Keratinocyte (primary cell): ENCODE measurements at regions not wholly inside any gene's neighbourhood (a gene's known extent, or its start where the extent isn't known, plus 50 kb on each side); places are given as distances from the start of the nearest gene placed in this dataset.

Source experiments
- DNase-seq: peaks from one replicate; pipeline ENCODE4 v3.0.0-alpha.2; 2011; ENCODE audit warnings: low read depth, missing footprints, low spot score
- FAIRE-seq: peaks from 2 replicates; lab custom pipeline; 2011; peaks lifted over from hg19 to GRCh38; lab: Jason Lieb, UNC
- H2AFZ ChIP-seq: 2 replicates; pipeline ENCODE4 v1.6.0; 2012; ENCODE audit warnings: low read length, control low read depth, inconsistent platforms; ENCODE audit not compliant: control insufficient read depth
- H3K27ac ChIP-seq: 2 replicates; pipeline ENCODE4 v1.5.1; 2011; ENCODE audit warnings: low read length; ENCODE audit not compliant: control insufficient read depth, insufficient read depth
- H3K27me3 ChIP-seq: 3 replicates; pipeline ENCODE4 v1.6.0; 2011; ENCODE audit warnings: low read length; ENCODE audit not compliant: control insufficient read depth, insufficient read depth; ENCODE audit errors: extremely low read depth
- H3K36me3 ChIP-seq, 2 experiments: 2 replicates in 1 of 2; 3 replicates in 1 of 2; pipeline ENCODE4 v1.5.1; 2011; ENCODE audit warnings: low read length in 2 of 2, mild to moderate bottlenecking in 1 of 2; ENCODE audit not compliant: control insufficient read depth in 2 of 2, insufficient read depth in 2 of 2; ENCODE audit errors: extremely low read depth in 1 of 2
- H3K4me1 ChIP-seq: 3 replicates; pipeline ENCODE4 v1.5.1; 2011; ENCODE audit warnings: low read length; ENCODE audit not compliant: control insufficient read depth, insufficient read depth; ENCODE audit errors: extremely low read depth
- H3K4me2 ChIP-seq: 3 replicates; pipeline ENCODE4 v1.6.0; 2011; ENCODE audit warnings: low read depth, low read length; ENCODE audit not compliant: control insufficient read depth, insufficient read depth; ENCODE audit errors: extremely low read depth
- H3K4me3 ChIP-seq, 3 experiments: fragments of 200-600 bp in 1 of 3; sonication (generic) in 1 of 3; 2 replicates in 2 of 3; 3 replicates in 1 of 3; pipeline ENCODE4 v1.5.1; 2011 to 2016; ENCODE audit warnings: low read length in 3 of 3, mild to moderate bottlenecking in 3 of 3, control low read depth in 2 of 3, inconsistent platforms in 1 of 3, low read depth in 1 of 3, mixed read lengths in 1 of 3, mixed run types in 1 of 3, moderate library complexity in 1 of 3; ENCODE audit not compliant: control insufficient read depth in 2 of 3, insufficient read depth in 2 of 3; ENCODE audit errors: extremely low read depth in 1 of 3
- H3K79me2 ChIP-seq: 2 replicates; pipeline ENCODE4 v1.6.0; 2012; ENCODE audit warnings: low read length; ENCODE audit not compliant: control insufficient read depth, insufficient read depth
- H3K9ac ChIP-seq: 3 replicates; pipeline ENCODE4 v1.6.0; 2011; ENCODE audit warnings: low read length; ENCODE audit not compliant: control insufficient read depth, insufficient read depth; ENCODE audit errors: extremely low read depth
- H3K9me1 ChIP-seq: 3 replicates; pipeline ENCODE4 v1.6.0; 2011; ENCODE audit warnings: low read length; ENCODE audit not compliant: control insufficient read depth, insufficient read depth; ENCODE audit errors: extremely low read depth
- H3K9me3 ChIP-seq: 2 replicates; pipeline ENCODE4 v1.5.1; 2012; ENCODE audit warnings: low read depth, low read length; ENCODE audit not compliant: control insufficient read depth
- H4K20me1 ChIP-seq: 3 replicates; pipeline ENCODE4 v1.6.0; 2011; ENCODE audit warnings: low read length; ENCODE audit not compliant: control insufficient read depth, insufficient read depth; ENCODE audit errors: extremely low read depth
- EZH2 ChIP-seq: IDR thresholded peaks from one replicate; pipeline ENCODE4 v1.6.1; 2012; ENCODE audit warnings: inconsistent platforms, mild to moderate bottlenecking, low read length, moderate library complexity
- dilution Hi-C: fragments of 300-500 bp; cut with MboI; formaldehyde crosslinking; loops from one replicate; pipeline ENCODE4 v1.7.0; 2020; ENCODE audit warnings: low sequenced_read_pairs; ENCODE audit not compliant: extremely low pct_ligation_motif_present
- TF ChIP-seq, protein P1 (sequence below), 3 experiments: IDR thresholded peaks in 1 of 3; conservative IDR thresholded peaks in 1 of 3; optimal IDR thresholded peaks in 1 of 3; 2 replicates in 2 of 3; 3 replicates in 1 of 3; pipeline versions ENCODE3 to v1.5.1; 2011; ENCODE audit warnings: low read length in 3 of 3, mild to moderate bottlenecking in 3 of 3, moderate library complexity in 2 of 3, control low read depth in 1 of 3, inconsistent platforms in 1 of 3; ENCODE audit not compliant: insufficient read depth in 2 of 3; ENCODE audit errors: extremely low read depth in 1 of 3

- Histone ChIP-seq H3K27ac (no peak overlapping the region), H3K9me1 (no peaks in the 10 kb centered on the region), H3K79me2 (no peaks in the 10 kb centered on the region), H3K9ac (no peak overlapping the region), H3K27me3 (no peaks in the 10 kb centered on the region), H3K4me3 (no peak overlapping the region), H4K20me1 (no peaks in the 10 kb centered on the region), H2AFZ (no peak overlapping the region), H3K4me2 (no peak overlapping the region), H3K36me3 (no peaks in the 10 kb centered on the region), H3K4me1 (peaks cover 6% of the 10 kb centered on the region), H3K9me3 (no peaks in the 10 kb centered on the region)
- dilution Hi-C loops: no loop called here
- FAIRE-seq (no peak), DNase-seq (no peak)
- no peak for TF ChIP-seq EZH2
- TF ChIP-seq, protein P1, sequence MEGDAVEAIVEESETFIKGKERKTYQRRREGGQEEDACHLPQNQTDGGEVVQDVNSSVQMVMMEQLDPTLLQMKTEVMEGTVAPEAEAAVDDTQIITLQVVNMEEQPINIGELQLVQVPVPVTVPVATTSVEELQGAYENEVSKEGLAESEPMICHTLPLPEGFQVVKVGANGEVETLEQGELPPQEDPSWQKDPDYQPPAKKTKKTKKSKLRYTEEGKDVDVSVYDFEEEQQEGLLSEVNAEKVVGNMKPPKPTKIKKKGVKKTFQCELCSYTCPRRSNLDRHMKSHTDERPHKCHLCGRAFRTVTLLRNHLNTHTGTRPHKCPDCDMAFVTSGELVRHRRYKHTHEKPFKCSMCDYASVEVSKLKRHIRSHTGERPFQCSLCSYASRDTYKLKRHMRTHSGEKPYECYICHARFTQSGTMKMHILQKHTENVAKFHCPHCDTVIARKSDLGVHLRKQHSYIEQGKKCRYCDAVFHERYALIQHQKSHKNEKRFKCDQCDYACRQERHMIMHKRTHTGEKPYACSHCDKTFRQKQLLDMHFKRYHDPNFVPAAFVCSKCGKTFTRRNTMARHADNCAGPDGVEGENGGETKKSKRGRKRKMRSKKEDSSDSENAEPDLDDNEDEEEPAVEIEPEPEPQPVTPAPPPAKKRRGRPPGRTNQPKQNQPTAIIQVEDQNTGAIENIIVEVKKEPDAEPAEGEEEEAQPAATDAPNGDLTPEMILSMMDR (optimal IDR thresholded peaks at IDR 0.05 in 1 of 3, IDR thresholded peaks at IDR 0.05 in 1 of 3, conservative IDR thresholded peaks at IDR 0.05 in 1 of 3; ENCODE audit: extremely low read depth in 1 of 3, insufficient read depth in 2 of 3, low read length in 3 of 3): no peak
Measured at GRCh38 chr20:10943686-10944265, 270.0 kb upstream of the JAG1 start.

DNA sequence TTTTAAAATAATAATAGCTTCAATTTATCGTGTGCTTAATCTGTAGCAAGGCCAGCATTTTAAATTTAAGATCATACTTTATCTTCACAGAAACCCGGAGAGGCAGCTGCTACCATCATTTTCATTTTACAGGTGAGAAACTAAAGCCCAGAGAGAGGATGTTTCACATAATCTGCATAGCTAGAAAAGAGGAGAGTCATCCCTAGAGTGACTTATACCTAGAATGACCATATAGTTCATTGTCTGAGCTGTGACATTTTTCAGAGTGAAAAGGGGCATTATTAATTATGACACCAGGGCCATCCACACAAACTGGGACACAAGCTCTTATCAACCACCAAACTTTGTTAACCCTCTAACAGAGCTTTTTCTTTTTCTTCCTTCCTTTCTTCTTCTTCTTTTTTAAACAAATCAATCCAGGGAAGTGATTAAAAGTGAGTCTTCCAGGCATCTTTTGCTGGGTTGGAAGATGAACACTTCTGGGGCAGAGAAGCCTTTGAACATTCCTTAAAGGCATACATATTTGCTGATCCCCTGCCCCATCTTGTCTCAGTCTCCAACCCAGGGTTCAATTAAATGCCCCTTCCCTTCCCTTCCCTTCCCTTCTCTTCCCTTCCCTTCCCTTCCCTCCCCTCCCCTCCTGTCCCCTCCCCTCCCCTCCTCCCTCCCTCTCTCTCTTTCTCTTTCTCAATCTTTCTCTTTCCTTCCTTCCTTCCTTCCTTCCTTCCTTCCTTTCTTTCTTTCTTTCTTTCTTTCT, 272.5 kb upstream of the JAG1 start:
- H3K4me1 ChIP-seq: peaks cover 8% of the 10 kb centered on the region
- H4K20me1 ChIP-seq: no peaks in the 10 kb centered on the region
- dilution Hi-C loops: no loop called here
- no peaks in the 10 kb centered on the region for H3K9me1 ChIP-seq
- TF ChIP-seq, protein P1 (optimal IDR thresholded peaks at IDR 0.05 in 1 of 3, IDR thresholded peaks at IDR 0.05 in 1 of 3, conservative IDR thresholded peaks at IDR 0.05 in 1 of 3; ENCODE audit: extremely low read depth in 1 of 3, insufficient read depth in 2 of 3, low read length in 3 of 3): no peak
- no peak for TF ChIP-seq EZH2
- no peaks in the 10 kb centered on the region for H3K27me3 ChIP-seq
- no peak overlapping the region for H3K4me2 ChIP-seq
- no peaks in the 10 kb centered on the region for H3K79me2 ChIP-seq
- FAIRE-seq: peak; percentile 32
- H3K9ac ChIP-seq: no peak overlapping the region
- no peak overlapping the region for H3K27ac ChIP-seq
- no peak for DNase-seq
- no peaks in the 10 kb centered on the region for H3K9me3 ChIP-seq
- H2AFZ ChIP-seq: no peak overlapping the region
- no peak overlapping the region for H3K4me3 ChIP-seq
- H3K36me3 ChIP-seq: no peaks in the 10 kb centered on the region
